Left ventricle myocardium inferior (tissue), 1 donor: ENCODE measurements at regions not wholly inside any gene's neighbourhood (a gene's known extent, or its start where the extent isn't known, plus 50 kb on each side); places are given as distances from the start of the nearest gene placed in this dataset.

Experiments
- DNase-seq: peaks from one replicate; pipeline ENCODE4 v3.0.0-alpha.2; 2020
- H3K27ac ChIP-seq: fragments of 200-600 bp; replicated peaks from 2 replicates; pipeline ENCODE4 v1.8.0; 2021
- H3K27me3 ChIP-seq: fragments of 200-600 bp; 2 replicates; pipeline ENCODE4 v1.8.0; 2021; ENCODE audit warnings: low read depth
- H3K36me3 ChIP-seq: fragments of 200-600 bp; 2 replicates; pipeline ENCODE4 v1.8.0; 2021
- H3K4me1 ChIP-seq: fragments of 200-600 bp; 2 replicates; pipeline ENCODE4 v1.8.0; 2021
- H3K4me3 ChIP-seq: fragments of 200-600 bp; 2 replicates; pipeline ENCODE4 v1.8.0; 2021; ENCODE audit warnings: mild to moderate bottlenecking, moderate library complexity
- H3K9me3 ChIP-seq: fragments of 200-600 bp; replicated peaks from 2 replicates; pipeline ENCODE4 v1.8.0; 2021
- CTCF ChIP-seq: fragments of 200-600 bp; IDR thresholded peaks from 2 replicates; pipeline ENCODE4 v1.8.0; 2021; ENCODE audit warnings: antibody characterized with exemption, mild to moderate bottlenecking, borderline replicate concordance
- intact Hi-C: fragments of 100-400 bp; cut with micrococcal nuclease; formaldehyde crosslinking; loops from one replicate; pipeline ENCODE4 v1.11.0; 2022
- donor health status: DM: no; HTN: yes; CAD: no; lungs with severe emphysema.

- no peak overlapping the region for H3K27ac ChIP-seq
- no peaks in the 10 kb centered on the region for H3K4me1 ChIP-seq
- intact Hi-C loops: no loop called here
- H3K4me3 ChIP-seq: no peak overlapping the region
- no peaks in the 10 kb centered on the region for H3K9me3 ChIP-seq
- peaks cover 51% of the 10 kb centered on the region for H3K27me3 ChIP-seq
- no peak for TF ChIP-seq CTCF
- DNase-seq: no peak
- no peaks in the 10 kb centered on the region for H3K36me3 ChIP-seq
These were observed 263.0 kb downstream of the TLE3 start for GRCh38 chr15:69834761-69835160.

- no peak for TF ChIP-seq CTCF
- Histone ChIP-seq H3K27ac (no peak overlapping the region), H3K9me3 (no peaks in the 10 kb centered on the region), H3K4me1 (no peaks in the 10 kb centered on the region), H3K27me3 (peaks cover 45% of the 10 kb centered on the region), H3K36me3 (no peaks in the 10 kb centered on the region), H3K4me3 (no peak overlapping the region)
- intact Hi-C loops: no loop called here
- no peak for DNase-seq
These were observed 261.7 kb downstream of the TLE3 start for GRCh38 chr15:69836048-69836447.

- Histone ChIP-seq H3K36me3 (no peaks in the 10 kb centered on the region), H3K9me3 (no peaks in the 10 kb centered on the region), H3K4me3 (no peak overlapping the region), H3K4me1 (peaks cover 5% of the 10 kb centered on the region), H3K27me3 (peaks cover 40% of the 10 kb centered on the region), H3K27ac (no peak overlapping the region)
- no peak for TF ChIP-seq CTCF
- intact Hi-C loops: no loop called here
- no peak for DNase-seq
These were observed 261.0 kb downstream of the TLE3 start for GRCh38 chr15:69836526-69837230.

GRCh38 chr15:69838338-69838737, 259.4 kb downstream of the TLE3 start:
- no peak for TF ChIP-seq CTCF

GRCh38 chr15:69838994-69839393, 258.7 kb downstream of the TLE3 start:
- no peak for DNase-seq
- Histone ChIP-seq H3K4me3 (no peak overlapping the region), H3K27ac (no peak overlapping the region), H3K9me3 (no peaks in the 10 kb centered on the region), H3K36me3 (no peaks in the 10 kb centered on the region), H3K4me1 (peaks cover 6% of the 10 kb centered on the region), H3K27me3 (peaks cover 24% of the 10 kb centered on the region)
- intact Hi-C loops: no loop called here
- no peak for TF ChIP-seq CTCF

More at GRCh38 chr15:69838338-69838737, 259.4 kb downstream of the TLE3 start:
- peaks cover 29% of the 10 kb centered on the region for H3K27me3 ChIP-seq
- H3K4me3 ChIP-seq: no peak overlapping the region
- H3K4me1 ChIP-seq: peaks cover 6% of the 10 kb centered on the region
- H3K36me3 ChIP-seq: no peaks in the 10 kb centered on the region
- DNase-seq: no peak
- no peak overlapping the region for H3K27ac ChIP-seq
- intact Hi-C loops: no loop called here
- H3K9me3 ChIP-seq: no peaks in the 10 kb centered on the region
